Heart right ventricle (tissue), 16 donors: ENCODE measurements at regions not wholly inside any gene's neighbourhood (a gene's known extent, or its start where the extent isn't known, plus 50 kb on each side); places are given as distances from the start of the nearest gene placed in this dataset.

Experiments
- ATAC-seq, 8 donors: fragments of 200-7000 bp; cut with Tn5 transposase; one replicate each; pipeline ENCODE4 v1.9.1; 2020; ENCODE audit warnings: mild to moderate bottlenecking in 8 of 8, moderate library complexity in 8 of 8, moderate number of reproducible peaks in 1 of 8
- DNase-seq, 2 donors: peaks; one replicate each; pipeline ENCODE4 v3.0.0-alpha.2; 2020
- H3K27ac ChIP-seq, 10 donors: fragments of 200-600 bp; sonication (generic) in 2 of 10; one replicate each; pipeline versions ENCODE4 v1.5.0 to v1.8.0; 2020 to 2022; ENCODE audit warnings: mild to moderate bottlenecking in 3 of 10
- H3K27me3 ChIP-seq, 7 donors: fragments of 200-600 bp; one replicate each; pipeline ENCODE4 v1.8.0; 2021 to 2022; ENCODE audit warnings: mild to moderate bottlenecking in 2 of 7
- H3K36me3 ChIP-seq, 9 donors: fragments of 200-600 bp; sonication (generic) in 1 of 9; one replicate each; pipeline versions ENCODE4 v1.5.0 to v1.8.0; 2020 to 2022; ENCODE audit warnings: mild to moderate bottlenecking in 2 of 9
- H3K4me1 ChIP-seq, 9 donors: fragments of 200-600 bp; sonication (generic) in 1 of 9; one replicate each; pipeline versions ENCODE4 v1.5.0 to v1.8.0; 2020 to 2022; ENCODE audit warnings: mild to moderate bottlenecking in 4 of 9
- H3K4me3 ChIP-seq, 10 donors: fragments of 200-600 bp; sonication (generic) in 2 of 10; one replicate each; pipeline versions ENCODE4 v1.5.0 to v1.8.0; 2020 to 2022; ENCODE audit warnings: mild to moderate bottlenecking in 7 of 10, moderate library complexity in 2 of 10
- H3K9me3 ChIP-seq, 11 donors: fragments of 200-600 bp in 10 of 11; sonication (generic) in 2 of 11; one replicate each; pipeline versions ENCODE4 v1.5.0 to v1.8.0; 2013 to 2022; ENCODE audit warnings: mild to moderate bottlenecking in 2 of 11, control low read depth in 1 of 11, moderate library complexity in 1 of 11
- CTCF ChIP-seq, 9 donors: fragments of 200-600 bp; sonication (generic) in 2 of 9; IDR thresholded peaks; one replicate each; pipeline versions ENCODE4 v1.5.0 to v1.8.0; 2021 to 2022; ENCODE audit warnings: antibody characterized with exemption in 9 of 9, mild to moderate bottlenecking in 5 of 9, moderate library complexity in 1 of 9
- WGBS, 2 donors: extraction: QIAGEN DNeasy Blood & Tissue Kit; methylation state at CpG; one replicate each; pipeline ENCODE4 v1.1.7; 2013; ENCODE audit warnings: inconsistent platforms in 1 of 2; 5-methylcytosine and 5-hydroxymethylcytosine counted together
- intact Hi-C, 10 donors: fragments of 100-400 bp; cut with DNase I; formaldehyde crosslinking; loops; one replicate each; pipeline versions ENCODE4 v1.11.1 to v1.14.2; 2022
- donor health status: Arrhythmogenic right ventricular cardiomyopathy.
- donor health status: ischemic (EF 13 %, LVEDD 7.1; RV severe dilation, severe dysfunction).
- donor health status: healthy with polysubstance abuse.
- donor health status: DM: no; HTN: yes; CAD: no.
- donor health status: DM: no; HTN: no; CAD: no.
- donor health status: ischemic (EF 25% LVEDD 6.9; RV normal size, moderate dysfunction).
- donor health status: ischemic (EF 25% LVEDD 5.7; RV mildly dilated, moderate dysfunction).
- donor health status: healthy.
- donor health status: DM: yes; HTN: yes; CAD: no.
- donor health status: Ischemic cardiomyopathy.
- donor health status: ischemic (EF 35%, LVEDD 5.7; RV mildly dilated, moderate dysfunction).
- donor health status: nonischemic (EF 11% LVEDD 7.7; RV severe dilation, severe dysfunction).
- donor health status: DM: yes; HTN: yes; CAD: no.
- donor health status: PGD.
- donor health status: ischemic (EF 29% LVEDD 5.4; RV normal size, mild dysfunction).
- donor health status: nonischemic (EF 23%, LVEDD 6.1; RV moderate dilation, normal function).

GRCh38 chr5:27742805-27743204 lies 704.4 kb upstream of the CDH9 start:
- intact Hi-C loops = no loop called here
- H3K27ac ChIP-seq = no peak overlapping the region
- TF ChIP-seq CTCF (IDR thresholded peaks at IDR 0.05) = no peak
- H3K4me3 ChIP-seq = no peak overlapping the region
- H3K4me1 ChIP-seq = no peaks in the 10 kb centered on the region
- no peaks in the 10 kb centered on the region for H3K27me3 ChIP-seq
- no peaks in the 10 kb centered on the region for H3K36me3 ChIP-seq
- ATAC-seq = no peak
- DNase-seq = no peak
- 82 to 88% methylated on average over 6 of the region's 6 CpGs for WGBS, 2 donors
- peaks cover 0 to 14% (median 0%) of the 10 kb centered on the region in 11 donors for H3K9me3 ChIP-seq

- WGBS, 2 donors = 51 to 60% methylated on average over 1 of the region's 1 CpG
- H3K9me3 ChIP-seq = no peaks in the 10 kb centered on the region
- intact Hi-C loops = no loop called here
- no peaks in the 10 kb centered on the region for H3K36me3 ChIP-seq
- no peak overlapping the region for H3K4me3 ChIP-seq
- H3K27ac ChIP-seq = no peak overlapping the region
- no peaks in the 10 kb centered on the region for H3K4me1 ChIP-seq
- no peak for TF ChIP-seq CTCF (IDR thresholded peaks at IDR 0.05)
- DNase-seq (no peak), ATAC-seq (no peak)
- H3K27me3 ChIP-seq = no peaks in the 10 kb centered on the region
These were observed 696.5 kb upstream of the CDH9 start for GRCh38 chr5:27734838-27735237.

- H3K36me3 ChIP-seq = no peaks in the 10 kb centered on the region
- H3K27ac ChIP-seq = no peak overlapping the region
- peaks cover 0 to 5% (median 0%) of the 10 kb centered on the region in 11 donors for H3K9me3 ChIP-seq
- H3K4me3 ChIP-seq = no peak overlapping the region
- TF ChIP-seq CTCF (IDR thresholded peaks at IDR 0.05) = no peak
- intact Hi-C loops = no loop called here
- H3K27me3 ChIP-seq = no peaks in the 10 kb centered on the region
- DNase-seq (no peak), ATAC-seq (no peak)
- no peaks in the 10 kb centered on the region for H3K4me1 ChIP-seq
These were observed 694.9 kb upstream of the CDH9 start for GRCh38 chr5:27733237-27733636.

GRCh38 chr5:27727254-27727653 lies 688.9 kb upstream of the CDH9 start:
- DNase-seq (no peak), ATAC-seq (no peak)
- Histone ChIP-seq H3K4me1 (no peaks in the 10 kb centered on the region), H3K4me3 (no peak overlapping the region), H3K27me3 (no peaks in the 10 kb centered on the region), H3K9me3 (peaks cover 0 to 6% (median 0%) of the 10 kb centered on the region in 11 donors), H3K27ac (no peak overlapping the region), H3K36me3 (no peaks in the 10 kb centered on the region)
- TF ChIP-seq CTCF (IDR thresholded peaks at IDR 0.05) = no peak
- intact Hi-C loops = no loop called here

- H3K4me1 ChIP-seq = no peaks in the 10 kb centered on the region
- no peak overlapping the region for H3K27ac ChIP-seq
- intact Hi-C loops = no loop called here
- TF ChIP-seq CTCF (IDR thresholded peaks at IDR 0.05) = no peak
- H3K27me3 ChIP-seq = no peaks in the 10 kb centered on the region
- peaks cover 0 to 4% (median 0%) of the 10 kb centered on the region in 11 donors for H3K9me3 ChIP-seq
- no peaks in the 10 kb centered on the region for H3K36me3 ChIP-seq
- DNase-seq (no peak), ATAC-seq (no peak)
- H3K4me3 ChIP-seq = no peak overlapping the region
These were observed 684.0 kb upstream of the CDH9 start for GRCh38 chr5:27722337-27722736.
